ENCODE measurements at regions not wholly inside any gene's neighbourhood (a gene's known extent, or its start where the extent isn't known, plus 50 kb on each side); places are given as distances from the start of the nearest gene placed in this dataset.

GRCh38 chr3:146655333-146655996, 50.3 kb upstream of the PLSCR5 start:
- Histone ChIP-seq H3K36me3 (no peaks in the 10 kb centered on the region), H3K27ac (no peak overlapping the region), H3K4me3 (no peak overlapping the region), H3K27me3 (no peaks in the 10 kb centered on the region), H3K4me1 (no peaks in the 10 kb centered on the region), H3K9me3 (no peaks in the 10 kb centered on the region)
- ATAC-seq (ENCODE audit: low FRiP score in 2 of 2) (no peak), DNase-seq (no peak)
- TF ChIP-seq EP300 (IDR thresholded peaks at IDR 0.05) (no peak), CTCF (IDR thresholded peaks at IDR 0.05) (no peak), POLR2AphosphoS5 (IDR thresholded peaks at IDR 0.05) (no peak), POLR2A (IDR thresholded peaks at IDR 0.05) (no peak)
- WGBS, 2 donors, result 46 to 59% methylated on average over 3 of the region's 3 CpGs

Small RNA genes lying in the stretch of these regions (small RNA-seq; reads per million reads assigned to genes)
- gene RNU6-505P, result 0 reads per million in 4 donors
